Trophoblast cell (in vitro differentiated cells and primary cell): ENCODE measurements at regions not wholly inside any gene's neighbourhood (a gene's known extent, or its start where the extent isn't known, plus 50 kb on each side); places are given as distances from the start of the nearest gene placed in this dataset.
A peak's percentile ranks its signal among the peaks of the same experiment; 100 is the strongest.

Experiments
- DNase-seq, 2 donors: peaks; one replicate each; pipeline ENCODE4 v3.0.0-alpha.2; 2016
- H2AFZ ChIP-seq: 2 replicates; pipeline ENCODE4 v1.6.1; 2013; ENCODE audit warnings: low read length, moderate library complexity, mild to moderate bottlenecking; ENCODE audit not compliant: insufficient read depth, poor library complexity
- H2AK5ac ChIP-seq: 2 replicates; pipeline ENCODE4 v1.6.1; 2013; ENCODE audit warnings: mild to moderate bottlenecking, low read length
- H2BK120ac ChIP-seq: 2 replicates; pipeline ENCODE4 v1.6.1; 2013; ENCODE audit warnings: low read length, mild to moderate bottlenecking, moderate library complexity; ENCODE audit not compliant: insufficient read depth, poor library complexity
- H2BK12ac ChIP-seq: 2 replicates; pipeline ENCODE4 v1.6.1; 2013; ENCODE audit warnings: mild to moderate bottlenecking, low read length, moderate library complexity
- H2BK5ac ChIP-seq: 2 replicates; pipeline ENCODE4 v1.6.1; 2013; ENCODE audit warnings: low read length, low read depth, moderate library complexity, mild to moderate bottlenecking; ENCODE audit not compliant: poor library complexity
- H3K14ac ChIP-seq: 2 replicates; pipeline ENCODE4 v1.6.1; 2013; ENCODE audit warnings: mild to moderate bottlenecking, low read length
- H3K18ac ChIP-seq: 2 replicates; pipeline ENCODE4 v1.6.1; 2013; ENCODE audit warnings: mild to moderate bottlenecking, low read length
- H3K23ac ChIP-seq: 2 replicates; pipeline ENCODE4 v1.6.1; 2013; ENCODE audit warnings: low read length
- H3K27ac ChIP-seq: 2 replicates; pipeline ENCODE4 v1.5.1; 2013; ENCODE audit warnings: low read depth, mild to moderate bottlenecking, inconsistent platforms, low read length, moderate library complexity
- H3K27me3 ChIP-seq: 2 replicates; pipeline ENCODE4 v1.6.1; 2013; ENCODE audit warnings: inconsistent platforms, mild to moderate bottlenecking, low read length, moderate library complexity; ENCODE audit not compliant: insufficient read depth
- H3K36me3 ChIP-seq, 2 experiments: 1 replicate in 1 of 2; 2 replicates in 1 of 2; pipeline ENCODE4 v1.6.1; 2013; ENCODE audit warnings: low read length in 2 of 2, mild to moderate bottlenecking in 2 of 2, moderate library complexity in 1 of 2; ENCODE audit not compliant: insufficient read depth in 2 of 2, control insufficient read depth in 1 of 2
- H3K4ac ChIP-seq: 2 replicates; pipeline ENCODE4 v1.6.1; 2013; ENCODE audit warnings: low read depth, mild to moderate bottlenecking, low read length, moderate library complexity
- H3K4me1 ChIP-seq, 2 experiments: 1 replicate in 1 of 2; 2 replicates in 1 of 2; pipeline ENCODE4 v1.6.1; 2013; ENCODE audit warnings: low read length in 2 of 2, mild to moderate bottlenecking in 2 of 2, moderate library complexity in 1 of 2; ENCODE audit not compliant: insufficient read depth in 2 of 2, control insufficient read depth in 1 of 2
- H3K4me2 ChIP-seq: 2 replicates; pipeline ENCODE4 v1.6.1; 2013; ENCODE audit warnings: inconsistent platforms, mild to moderate bottlenecking, low read length, moderate library complexity
- H3K4me3 ChIP-seq: 2 replicates; pipeline ENCODE4 v1.5.1; 2013; ENCODE audit warnings: mild to moderate bottlenecking, low read depth, low read length, inconsistent platforms
- H3K79me1 ChIP-seq: one replicate; pipeline ENCODE4 v1.6.1; 2013; ENCODE audit warnings: low read length
- H3K79me2 ChIP-seq: 2 replicates; pipeline ENCODE4 v1.6.1; 2013; ENCODE audit warnings: low read length, mild to moderate bottlenecking; ENCODE audit not compliant: control insufficient read depth, insufficient read depth, poor library complexity
- H3K9ac ChIP-seq: 2 replicates; pipeline ENCODE4 v1.6.1; 2013; ENCODE audit warnings: mild to moderate bottlenecking, low read length
- H3K9me3 ChIP-seq: 2 replicates; pipeline ENCODE4 v1.6.1; 2013; ENCODE audit warnings: low read depth, mild to moderate bottlenecking, control low read depth, inconsistent platforms, low read length; ENCODE audit not compliant: insufficient read depth
- H4K12ac ChIP-seq: 2 replicates; pipeline ENCODE4 v1.6.1; 2013; ENCODE audit warnings: low read depth, mild to moderate bottlenecking, low read length, moderate library complexity
- H4K8ac ChIP-seq: 2 replicates; pipeline ENCODE4 v1.6.1; 2013; ENCODE audit warnings: low read depth, mild to moderate bottlenecking, low read length, moderate library complexity
- H4K91ac ChIP-seq: one replicate; pipeline ENCODE4 v1.6.1; 2013; ENCODE audit warnings: low read depth, mild to moderate bottlenecking, low read length, moderate library complexity
- WGBS: extraction: QIAGEN DNeasy Blood & Tissue Kit; methylation state at CpG from one replicate; pipeline ENCODE4 v1.1.7; 2013; ENCODE audit warnings: missing lambda C conversion rate; ENCODE audit not compliant: insufficient read length, insufficient coverage; ENCODE audit errors: extremely low coverage; 5-methylcytosine and 5-hydroxymethylcytosine counted together

- Histone ChIP-seq H3K4me2 (no peak overlapping the region), H3K27me3 (no peaks in the 10 kb centered on the region), H3K79me2 (no peaks in the 10 kb centered on the region), H3K9me3 (no peaks in the 10 kb centered on the region), H3K14ac (no peak overlapping the region), H3K27ac (no peak overlapping the region), H3K36me3 (no peaks in the 10 kb centered on the region), H3K9ac (no peak overlapping the region), H3K18ac (no peak overlapping the region), H2AFZ (no peak overlapping the region), H2BK120ac (no peak overlapping the region), H2BK12ac (no peak overlapping the region), H3K23ac (no peak overlapping the region), H2AK5ac (no peak overlapping the region), H4K12ac (no peak overlapping the region), H3K79me1 (no peaks in the 10 kb centered on the region), H4K91ac (no peak overlapping the region), H2BK5ac (no peak overlapping the region), H3K4me1 (peaks cover 0 to 2% of the 10 kb centered on the region in 2 experiments), H3K4me3 (no peak overlapping the region), H3K4ac (no peak overlapping the region), H4K8ac (no peak overlapping the region)
- DNase-seq, result no peak
- no CpG with 5 or more reads among the region's 4 CpGs for whole genome bisulfite sequencing
Measured at GRCh38 chr20:21653628-21654027, 51.8 kb upstream of the PAX1 start.

DNA sequence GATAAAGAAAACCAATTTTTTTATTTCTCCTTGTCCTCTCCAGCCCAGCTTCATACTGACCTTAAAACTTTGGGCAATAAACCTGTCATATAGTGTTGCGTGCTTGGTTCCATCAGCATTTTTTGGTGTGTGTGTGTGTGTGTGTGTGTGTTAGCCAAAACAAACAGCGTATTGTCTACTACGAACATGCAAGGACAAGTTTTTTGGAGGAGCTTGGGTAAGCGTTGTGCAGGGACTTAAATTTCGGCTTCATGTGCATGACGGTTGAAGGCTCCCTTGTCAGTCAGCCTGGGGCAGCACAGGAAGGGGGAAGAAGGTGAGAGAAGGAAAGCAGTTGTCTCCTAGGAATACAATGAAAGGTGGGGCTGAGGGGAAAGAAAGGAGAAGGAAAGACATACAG lies 62.0 kb upstream of the PAX1 start:
- H3K9ac ChIP-seq, result no peak overlapping the region
- no peak overlapping the region for H4K12ac ChIP-seq
- no peak overlapping the region for H2BK120ac ChIP-seq
- no peaks in the 10 kb centered on the region for H3K79me1 ChIP-seq
- H3K4me3 ChIP-seq, result no peak overlapping the region
- H4K8ac ChIP-seq, result no peak overlapping the region
- H2BK12ac ChIP-seq, result no peak overlapping the region
- no peak overlapping the region for H3K4me2 ChIP-seq
- no peak overlapping the region for H2AFZ ChIP-seq
- H3K23ac ChIP-seq, result no peak overlapping the region
- DNase-seq, result no peak
- H3K4me1 ChIP-seq, result no peaks in the 10 kb centered on the region
- no peak overlapping the region for H3K14ac ChIP-seq
- WGBS, result no CpG with 5 or more reads among the region's 6 CpGs
- no peaks in the 10 kb centered on the region for H3K36me3 ChIP-seq
- H3K27ac ChIP-seq, result no peak overlapping the region
- no peak overlapping the region for H2BK5ac ChIP-seq
- no peaks in the 10 kb centered on the region for H3K79me2 ChIP-seq
- H3K18ac ChIP-seq, result no peak overlapping the region
- no peak overlapping the region for H2AK5ac ChIP-seq
- H3K4ac ChIP-seq, result no peak overlapping the region
- H4K91ac ChIP-seq, result no peak overlapping the region
- H3K9me3 ChIP-seq, result no peaks in the 10 kb centered on the region
- no peaks in the 10 kb centered on the region for H3K27me3 ChIP-seq

DNA sequence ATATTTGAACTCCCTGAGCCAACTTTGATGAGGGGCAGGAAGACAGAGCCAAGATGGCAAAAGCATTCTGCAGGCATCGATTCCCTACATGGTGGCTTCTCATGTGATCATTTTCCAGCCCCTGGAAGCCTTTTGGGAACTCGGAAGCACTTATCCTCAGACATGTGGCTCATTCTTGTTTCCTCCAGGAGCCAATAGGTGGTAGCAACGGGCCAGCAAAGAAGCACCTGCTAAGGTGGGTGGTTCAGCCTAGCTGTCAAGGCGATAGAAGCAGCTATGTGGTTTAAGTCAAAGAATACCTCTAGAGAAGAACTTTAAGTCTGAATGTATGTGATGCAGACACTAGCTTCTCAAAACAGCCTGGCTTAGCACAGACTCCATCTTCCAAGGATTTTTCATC lies 64.9 kb upstream of the PAX1 start:
- Histone ChIP-seq H2AK5ac (no peak overlapping the region), H3K36me3 (no peaks in the 10 kb centered on the region)
- no CpG with 5 or more reads among the region's 4 CpGs for WGBS

DNA sequence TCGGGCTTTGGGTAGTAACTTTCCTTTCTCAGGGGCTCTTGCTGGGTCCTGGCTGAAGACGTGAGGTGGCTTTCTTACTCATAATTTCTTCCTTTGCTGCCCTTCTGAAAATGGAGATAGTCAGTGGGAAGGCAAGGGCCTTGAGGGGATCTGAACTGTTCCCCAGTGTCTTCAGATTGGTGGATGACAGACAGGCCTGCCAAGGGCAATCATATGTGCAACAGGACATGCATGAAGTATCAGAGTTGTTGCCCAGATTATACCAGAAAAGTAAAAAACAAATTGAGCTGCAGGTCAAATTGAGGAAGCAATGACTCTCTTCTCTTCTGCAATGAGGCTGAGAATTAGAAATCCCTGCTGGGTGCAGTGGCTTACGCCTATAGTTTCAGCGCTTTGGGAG lies 71.6 kb upstream of the PAX1 start:
- Histone ChIP-seq H2BK12ac (no peak overlapping the region), H3K36me3 (no peaks in the 10 kb centered on the region), H3K27ac (no peak overlapping the region), H3K4me3 (no peak overlapping the region), H4K8ac (no peak overlapping the region), H3K14ac (no peak overlapping the region), H3K4ac (no peak overlapping the region), H3K79me2 (no peaks in the 10 kb centered on the region), H3K23ac (no peak overlapping the region), H3K9ac (no peak overlapping the region), H2BK5ac (no peak overlapping the region), H3K4me1 (no peaks in the 10 kb centered on the region), H3K27me3 (no peaks in the 10 kb centered on the region), H4K91ac (no peak overlapping the region), H3K79me1 (no peaks in the 10 kb centered on the region), H3K4me2 (no peak overlapping the region), H2BK120ac (no peak overlapping the region), H4K12ac (no peak overlapping the region), H3K9me3 (no peaks in the 10 kb centered on the region), H2AFZ (no peak overlapping the region), H2AK5ac (no peak overlapping the region), H3K18ac (no peak overlapping the region)
- WGBS, result no CpG with 5 or more reads among the region's 4 CpGs
- no peak for DNase-seq

More for the DNA sequence above, 64.9 kb upstream of the PAX1 start:
- Histone ChIP-seq H2BK5ac (no peak overlapping the region), H3K4me2 (no peak overlapping the region), H3K4me1 (no peaks in the 10 kb centered on the region), H3K4ac (no peak overlapping the region), H2BK120ac (no peak overlapping the region), H3K4me3 (no peak overlapping the region), H2BK12ac (no peak overlapping the region), H2AFZ (no peak overlapping the region), H3K27me3 (no peaks in the 10 kb centered on the region), H3K9ac (no peak overlapping the region), H4K12ac (no peak overlapping the region), H3K18ac (no peak overlapping the region), H3K14ac (no peak overlapping the region), H4K8ac (no peak overlapping the region), H3K27ac (no peak overlapping the region), H3K23ac (no peak overlapping the region), H3K9me3 (no peaks in the 10 kb centered on the region), H3K79me2 (no peaks in the 10 kb centered on the region), H4K91ac (no peak overlapping the region), H3K79me1 (no peaks in the 10 kb centered on the region)
- DNase-seq, result peak; percentile 50 to 63
